ENCODE measurements at regions not wholly inside any gene's neighbourhood (a gene's known extent, or its start where the extent isn't known, plus 50 kb on each side); places are given as distances from the start of the nearest gene placed in this dataset.

DNA sequence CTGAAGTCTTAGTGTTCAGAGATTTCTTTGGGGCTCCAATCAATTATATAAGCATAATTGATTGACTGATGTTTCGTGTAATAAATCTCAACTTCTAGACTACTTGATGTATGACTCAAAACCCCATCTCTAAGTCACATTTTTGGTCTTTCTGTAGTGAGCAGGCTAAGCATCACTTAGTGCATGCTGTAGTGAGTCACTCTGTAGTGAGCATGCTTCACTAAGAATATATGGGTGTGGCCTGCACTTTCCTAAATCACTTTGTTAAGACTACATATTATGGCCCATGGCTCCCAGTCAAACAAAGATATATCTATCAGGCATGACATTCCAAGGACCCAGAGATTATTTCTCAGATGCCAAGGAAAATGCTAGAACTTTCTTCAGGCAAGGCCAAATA, 909.4 kb upstream of the LRFN5 start (continued):
- no peak for TF ChIP-seq DMTF1 (CRISPR knock-in tag; IDR thresholded peaks at IDR 0.05)
- no peak for TF ChIP-seq ZNF558 (CRISPR knock-in tag; IDR thresholded peaks at IDR 0.05; ENCODE audit: borderline replicate concordance)
- no peak for TF ChIP-seq THAP11 (CRISPR knock-in tag; IDR thresholded peaks at IDR 0.05)
- TF ChIP-seq SPEN (CRISPR knock-in tag; IDR thresholded peaks at IDR 0.05; ENCODE audit: low read depth): no peak

GRCh38 chr14:40694023-40694422, 912.7 kb upstream of the LRFN5 start:
- 38% methylated on average over 3 of the region's 3 CpGs for WGBS (ENCODE audit: low lambda C conversion rate)
- no peak for ATAC-seq
- Histone ChIP-seq H3K79me2 (ENCODE audit: insufficient read depth, low read length) (no peaks in the 10 kb centered on the region), H3K36me3 (replicated peaks in 1 of 2; ENCODE audit: control insufficient read depth in 1 of 2, insufficient read depth in 2 of 2, low read length in 2 of 2) (no peaks in the 10 kb centered on the region), H4K20me1 (ENCODE audit: insufficient read depth, low read length) (no peaks in the 10 kb centered on the region), H3K4me3 (replicated peaks in 1 of 3; ENCODE audit: insufficient read depth in 1 of 3, low read depth in 2 of 3, low read length in 3 of 3) (no peak overlapping the region), H3K4me1 (ENCODE audit: insufficient read depth, low read length) (no peaks in the 10 kb centered on the region), H3K27me3 (ENCODE audit: control insufficient read depth in 1 of 2, insufficient read depth in 2 of 2, low read length in 2 of 2) (no peaks in the 10 kb centered on the region), H3K9me3 (ENCODE audit: low read length) (peaks cover 83% of the 10 kb centered on the region), H3K9ac (ENCODE audit: insufficient read depth, low read depth, low read length) (no peak overlapping the region), H3K4me2 (ENCODE audit: low read depth, low read length) (no peak overlapping the region), H3K27ac (ENCODE audit: extremely low read length, insufficient read depth, low read length) (no peak overlapping the region), H2AFZ (ENCODE audit: low read length) (no peak overlapping the region)
- no peak for DNase-seq (ENCODE audit: low spot score)
- BruUV-seq (replicated peaks): no TSS peak
- no peak for FAIRE-seq
- in situ Hi-C loops (cut with HindIII; ENCODE audit: extremely low pct_ligation_motif_present, low pct_unique_long_range_greater_than_20kb): no loop called here
- CTCF ChIA-PET (ENCODE audit: low intra/inter-chr PET ratio, low total read pairs): no interaction called here
- POLR2A ChIA-PET: no interaction called here
- intact Hi-C loops (cut with micrococcal nuclease; ENCODE audit: unreplicated experiment): no loop called here
- TF ChIP-seq ZSCAN25 (CRISPR knock-in tag; IDR thresholded peaks at IDR 0.05): no peak
- no peak for TF ChIP-seq ZSCAN12 (CRISPR knock-in tag; IDR thresholded peaks at IDR 0.05)
- no peak for TF ChIP-seq CBX1 (IDR thresholded peaks at IDR 0.05; ENCODE audit: low read depth)
- TF ChIP-seq IRX3 (CRISPR knock-in tag; IDR thresholded peaks at IDR 0.05; ENCODE audit: borderline replicate concordance, low read depth): no peak
- no peak for TF ChIP-seq DDIT3 (CRISPR knock-in tag; IDR thresholded peaks at IDR 0.05)
- TF ChIP-seq ARID5B (CRISPR knock-in tag; IDR thresholded peaks at IDR 0.05): no peak
- TF ChIP-seq NFAT5 (CRISPR knock-in tag; IDR thresholded peaks at IDR 0.05): no peak

All from HepG2 (cell line).